MM.1S (cell line): ENCODE measurements at regions not wholly inside any gene's neighbourhood (a gene's known extent, or its start where the extent isn't known, plus 50 kb on each side); places are given as distances from the start of the nearest gene placed in this dataset.

ENCODE experiments used
- CTCF ChIP-seq: fragments of 300-600 bp; sonication (generic); IDR thresholded peaks from 2 replicates; pipeline ENCODE4 v1.5.1; 2016; ENCODE audit warnings: antibody characterized with exemption, low read length, mixed read lengths
- EZH2 ChIP-seq: fragments of 300-600 bp; sonication (generic); optimal IDR thresholded peaks from 2 replicates; pipeline ENCODE3; 2017; ENCODE audit warnings: low read depth, mild to moderate bottlenecking, antibody characterized with exemption, low read length, mixed read lengths
- EZH2phosphoT487 ChIP-seq: fragments of 300-600 bp; sonication (generic); IDR thresholded peaks from 2 replicates; pipeline ENCODE4 v1.6.1; 2018; ENCODE audit warnings: antibody characterized with exemption, low read length

GRCh38 chr6:44011350-44011920 lies 115.8 kb downstream of the MRPL14 start:
- TF ChIP-seq CTCF: no peak
- no peak for TF ChIP-seq EZH2
- no peak for TF ChIP-seq EZH2phosphoT487
